Activated naive CD4-positive, alpha-beta T cell treated with anti-CD3 and anti-CD28 coated beads, Interleukin-2, amount 10 ng/mL, durations not matched to agents 7 days and 5 days (primary cell): ENCODE measurements at regions not wholly inside any gene's neighbourhood (a gene's known extent, or its start where the extent isn't known, plus 50 kb on each side); places are given as distances from the start of the nearest gene placed in this dataset.

Source experiments
- CTCF ChIA-PET: fragments of 350-600 bp; sonication (Branson Sonifier 250); formaldehyde crosslinking; loops from one replicate; lab custom pipeline; 2021; ENCODE audit warnings: antibody characterized with exemption; lab: Charles Lee
- DNase-seq: peaks from one replicate; pipeline ENCODE4 v3.0.0-alpha.2; 2020
- H3K27ac Mint-ChIP-seq: one replicate; pipeline ENCODE4 v1.8.0; 2021; ENCODE audit warnings: mild to moderate bottlenecking, moderate library complexity, mixed read lengths
- H3K27me3 Mint-ChIP-seq: one replicate; pipeline ENCODE4 v1.8.0; 2021; ENCODE audit warnings: mild to moderate bottlenecking, mixed read lengths
- H3K36me3 Mint-ChIP-seq: one replicate; pipeline ENCODE4 v1.8.0; 2021; ENCODE audit warnings: mixed read lengths
- H3K4me1 Mint-ChIP-seq: one replicate; pipeline ENCODE4 v1.8.0; 2021; ENCODE audit warnings: mixed read lengths
- H3K4me3 Mint-ChIP-seq: one replicate; pipeline ENCODE4 v1.8.0; 2021; ENCODE audit warnings: mild to moderate bottlenecking, moderate library complexity, mixed read lengths
- H3K9me3 Mint-ChIP-seq: one replicate; pipeline ENCODE4 v1.8.0; 2021; ENCODE audit warnings: mixed read lengths

DNA sequence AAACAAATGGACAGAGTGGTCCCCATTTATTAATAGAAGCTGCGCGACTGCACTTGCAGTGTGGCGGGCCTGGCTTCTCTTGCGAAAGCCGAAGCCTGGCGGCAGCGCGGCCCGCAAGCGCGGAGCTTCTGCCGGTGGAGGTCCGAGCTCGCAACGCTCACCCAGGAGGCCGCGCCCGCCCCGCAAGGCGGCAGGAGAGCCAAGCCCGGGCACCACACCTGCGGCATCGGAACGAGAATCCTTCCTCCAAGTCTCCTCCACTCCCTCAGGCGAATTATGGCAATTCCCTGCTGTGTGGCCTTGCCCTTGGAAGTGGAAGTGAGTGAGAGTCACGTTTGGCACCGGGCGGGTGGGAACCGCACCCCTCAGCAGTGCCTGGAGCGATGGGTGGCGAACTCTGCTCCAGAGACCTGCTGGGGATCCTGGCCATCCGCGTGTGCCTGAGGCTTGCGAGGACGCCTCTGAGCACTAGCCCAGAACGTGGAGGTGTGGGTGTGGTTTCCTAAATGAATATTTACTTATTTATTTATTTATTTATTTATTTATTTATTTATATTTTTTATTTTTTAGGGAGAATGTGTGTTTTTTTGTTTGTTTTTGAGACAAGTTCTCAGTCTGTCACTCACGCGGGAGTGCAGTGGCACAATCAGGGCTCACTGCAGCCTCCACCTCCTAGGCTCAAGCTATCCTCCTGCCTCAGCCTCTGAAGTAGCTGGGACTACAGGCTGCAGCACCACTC, 133.7 kb upstream of the UBE2E1 start:
- Mint-ChIP-seq H3K4me1 (no peaks in the 10 kb centered on the region), H3K36me3 (no peaks in the 10 kb centered on the region), H3K9me3 (no peaks in the 10 kb centered on the region), H3K27ac (no peak overlapping the region), H3K4me3 (no peak overlapping the region), H3K27me3 (peaks cover 35% of the 10 kb centered on the region)
- CTCF ChIA-PET: no interaction called here
- DNase-seq: no peak

DNA sequence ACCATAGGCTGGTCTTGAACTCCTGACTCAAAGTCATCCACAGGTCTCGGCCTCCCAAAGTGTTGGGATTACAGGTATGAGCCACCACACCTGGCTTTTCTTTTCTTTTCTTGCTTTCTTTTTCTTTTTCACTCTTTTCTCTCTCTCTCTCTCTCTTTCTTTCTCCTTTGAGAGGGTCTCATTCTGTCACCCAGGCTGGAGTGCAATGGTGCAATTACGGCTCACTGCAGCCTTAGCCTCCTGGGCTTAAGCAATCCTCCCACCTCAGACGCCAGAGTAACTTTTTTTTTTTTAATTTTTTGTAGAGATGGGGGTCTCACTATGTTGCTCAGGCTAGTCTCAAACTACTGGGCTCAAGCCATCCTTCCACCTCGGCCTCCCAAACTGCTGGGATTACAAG, 133.1 kb upstream of the UBE2E1 start:
- CTCF ChIA-PET: no interaction called here
- Mint-ChIP-seq H3K27ac (no peak overlapping the region), H3K9me3 (no peaks in the 10 kb centered on the region), H3K4me3 (no peak overlapping the region), H3K27me3 (peaks cover 35% of the 10 kb centered on the region), H3K36me3 (no peaks in the 10 kb centered on the region), H3K4me1 (no peaks in the 10 kb centered on the region)
- DNase-seq: no peak

DNA sequence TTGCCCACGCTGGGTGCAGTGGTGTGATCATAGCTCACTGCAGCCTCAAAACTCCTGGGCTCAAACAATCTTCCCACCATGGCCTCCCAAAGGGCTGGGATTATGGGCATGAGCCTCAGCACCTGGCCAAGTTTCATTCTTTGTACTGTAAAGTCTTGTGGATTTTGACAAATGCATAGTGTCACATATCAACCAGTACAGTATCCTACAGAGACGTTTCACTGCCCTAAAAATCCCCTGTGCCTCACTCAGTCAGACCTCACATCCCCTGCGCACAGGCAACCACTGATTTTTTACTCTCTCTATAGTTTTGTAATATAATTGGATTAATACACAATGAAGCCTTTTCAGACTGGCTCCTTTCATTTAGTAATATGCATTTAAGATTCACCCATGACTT, 130.7 kb upstream of the UBE2E1 start:
- H3K36me3 Mint-ChIP-seq: no peaks in the 10 kb centered on the region
- DNase-seq: no peak
- no peaks in the 10 kb centered on the region for H3K4me1 Mint-ChIP-seq
- no peak overlapping the region for H3K4me3 Mint-ChIP-seq
- no peak overlapping the region for H3K27ac Mint-ChIP-seq
- CTCF ChIA-PET: interaction anchor here (0.6 kb wide), 1 partner anchor 543 kb away, joined by 3 read pairs; no protein-coding TSS in a partner anchor
- no peaks in the 10 kb centered on the region for H3K9me3 Mint-ChIP-seq
- peaks cover 33% of the 10 kb centered on the region for H3K27me3 Mint-ChIP-seq

DNA sequence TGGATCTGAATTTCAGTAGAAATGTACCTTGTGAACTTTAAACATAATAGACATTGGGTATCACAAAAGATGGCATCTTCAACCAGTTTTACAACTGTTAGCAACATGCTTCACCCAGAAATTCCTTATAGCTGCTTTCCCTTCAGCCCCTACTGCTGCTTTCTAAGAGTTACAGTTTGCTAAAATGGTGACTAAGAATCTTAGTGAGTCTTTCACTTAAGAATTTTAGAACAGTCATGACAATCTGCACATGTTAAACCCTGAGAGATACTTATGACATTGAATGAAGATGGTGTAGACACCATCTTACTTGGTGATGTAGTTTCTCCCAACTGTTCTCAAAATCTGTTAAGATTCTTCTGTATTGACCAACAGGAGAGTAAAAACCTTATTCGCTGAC, 129.7 kb upstream of the UBE2E1 start:
- H3K4me1 Mint-ChIP-seq: no peaks in the 10 kb centered on the region
- H3K36me3 Mint-ChIP-seq: no peaks in the 10 kb centered on the region
- DNase-seq: no peak
- no peak overlapping the region for H3K27ac Mint-ChIP-seq
- peaks cover 3% of the 10 kb centered on the region for H3K9me3 Mint-ChIP-seq
- H3K4me3 Mint-ChIP-seq: no peak overlapping the region
- H3K27me3 Mint-ChIP-seq: peaks cover 25% of the 10 kb centered on the region
- CTCF ChIA-PET: no interaction called here

DNA sequence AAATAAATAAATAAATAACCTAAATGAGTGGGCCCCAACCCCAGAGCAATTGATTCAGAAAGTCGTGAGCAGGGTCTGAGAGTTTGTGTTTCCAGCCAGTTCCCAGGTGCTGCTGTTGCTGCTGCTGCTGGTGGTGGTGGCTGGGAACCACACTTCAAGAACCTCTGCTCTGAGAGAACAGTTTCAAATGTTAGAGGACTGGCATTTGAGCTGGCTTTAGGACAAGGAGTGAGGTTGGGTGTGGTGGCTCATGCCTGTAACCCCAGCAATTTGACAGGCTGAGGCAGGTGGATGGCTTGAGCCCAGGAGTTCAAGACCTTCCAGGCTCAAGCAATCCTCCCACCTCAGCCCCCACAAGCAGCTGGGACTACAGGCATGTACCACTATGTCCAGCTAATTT, 123.1 kb upstream of the UBE2E1 start:
- Mint-ChIP-seq H3K27me3 (no peaks in the 10 kb centered on the region), H3K4me3 (no peak overlapping the region), H3K27ac (no peak overlapping the region), H3K36me3 (no peaks in the 10 kb centered on the region), H3K9me3 (peaks cover 3% of the 10 kb centered on the region), H3K4me1 (no peaks in the 10 kb centered on the region)
- DNase-seq: no peak
- CTCF ChIA-PET: no interaction called here

DNA sequence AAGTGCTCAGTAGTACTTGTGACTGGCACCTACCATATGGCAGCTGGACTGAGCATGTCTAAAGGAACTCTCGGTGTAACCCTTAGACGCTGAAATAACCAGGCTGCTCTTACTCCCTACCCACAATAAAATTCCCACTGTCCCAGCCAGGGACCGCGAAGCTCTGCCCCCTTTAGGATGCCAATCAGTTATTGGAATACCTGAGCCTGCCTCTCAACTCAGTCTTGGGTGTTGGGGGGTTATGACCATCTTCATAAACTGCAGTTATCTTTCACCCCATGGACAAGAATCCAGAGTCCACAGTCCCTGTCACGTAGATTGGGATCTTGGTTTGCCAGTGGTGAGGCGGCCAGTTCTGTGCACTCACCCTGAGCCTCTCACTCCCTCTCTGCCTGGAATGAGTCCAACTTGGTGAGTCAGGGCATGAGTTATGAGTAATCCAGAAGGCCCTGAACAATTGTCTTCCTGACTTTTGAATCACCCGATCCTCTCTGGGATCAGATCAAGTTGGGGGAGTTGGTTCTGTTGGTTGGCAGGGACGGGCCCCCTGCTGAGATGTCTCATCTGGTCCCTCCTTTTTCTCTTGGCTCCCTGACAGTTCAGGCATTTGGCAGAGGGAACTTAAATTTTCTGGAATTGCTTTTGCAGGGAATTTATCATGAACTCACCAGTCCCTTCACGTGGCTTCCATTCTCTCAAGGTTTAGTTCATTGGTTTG, 120.1 kb upstream of the UBE2E1 start:
- DNase-seq: no peak

DNA sequence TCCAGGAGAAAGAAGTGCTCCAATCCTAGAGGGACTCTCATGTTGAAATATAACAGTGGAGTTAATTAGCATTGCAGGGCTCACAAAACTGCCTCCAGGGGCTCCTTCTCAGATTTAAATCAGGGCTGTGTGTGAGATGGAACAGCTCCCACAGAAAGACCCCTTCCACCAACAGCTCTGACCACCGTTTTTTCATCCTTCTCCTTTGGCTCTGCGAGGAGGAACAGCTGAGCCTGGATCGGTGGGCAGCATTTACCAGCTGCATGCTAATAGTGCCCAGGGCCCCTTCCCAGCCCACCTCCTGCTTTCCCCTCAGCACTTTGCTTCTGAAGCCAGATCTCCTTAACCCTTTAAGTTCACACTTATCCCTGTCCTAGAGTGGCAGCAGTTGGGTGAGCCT, 119.2 kb upstream of the UBE2E1 start:
- H3K36me3 Mint-ChIP-seq: no peaks in the 10 kb centered on the region
- no peak overlapping the region for H3K27ac Mint-ChIP-seq
- peaks cover 9% of the 10 kb centered on the region for H3K9me3 Mint-ChIP-seq
- no peak overlapping the region for H3K4me3 Mint-ChIP-seq
- H3K27me3 Mint-ChIP-seq: no peaks in the 10 kb centered on the region
- CTCF ChIA-PET: no interaction called here
- H3K4me1 Mint-ChIP-seq: peaks cover 6% of the 10 kb centered on the region
- no peak for DNase-seq

More for the DNA sequence above, 120.1 kb upstream of the UBE2E1 start:
- Mint-ChIP-seq H3K27me3 (no peaks in the 10 kb centered on the region), H3K27ac (no peak overlapping the region), H3K4me3 (no peak overlapping the region), H3K9me3 (peaks cover 6% of the 10 kb centered on the region), H3K4me1 (no peaks in the 10 kb centered on the region), H3K36me3 (no peaks in the 10 kb centered on the region)
- CTCF ChIA-PET: no interaction called here

DNA sequence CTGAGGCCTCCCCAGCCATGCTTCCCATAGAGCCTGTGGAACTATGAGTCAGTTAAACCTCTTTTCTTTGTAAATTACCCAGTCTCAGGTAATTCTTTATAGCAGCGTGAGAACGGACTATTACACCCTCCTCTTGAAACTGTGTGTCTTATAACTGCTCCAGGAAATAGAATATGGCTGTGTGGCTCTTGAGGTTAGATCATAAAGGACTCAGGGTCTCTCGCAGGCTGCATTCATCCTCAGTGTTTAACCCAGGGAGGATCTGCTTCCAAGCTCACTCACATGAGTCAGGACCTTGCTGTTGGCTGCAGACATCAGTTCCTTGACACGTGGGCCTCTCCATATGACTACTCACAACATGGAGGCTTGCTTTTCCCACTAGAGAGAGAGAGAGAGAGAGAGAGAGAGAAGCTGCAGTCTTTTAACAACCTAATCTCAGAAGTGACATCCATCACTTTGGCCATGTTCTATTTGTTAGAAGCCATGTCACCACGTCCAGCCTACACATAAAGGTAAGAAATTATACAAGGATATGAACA, 114.3 kb upstream of the UBE2E1 start:
- Mint-ChIP-seq H3K27me3 (no peaks in the 10 kb centered on the region), H3K27ac (no peak overlapping the region), H3K36me3 (no peaks in the 10 kb centered on the region), H3K9me3 (peaks cover 9% of the 10 kb centered on the region), H3K4me1 (peaks cover 7% of the 10 kb centered on the region), H3K4me3 (no peak overlapping the region)
- CTCF ChIA-PET: interaction anchor here (0.7 kb wide), 1 partner anchor 136 kb away, joined by 3 read pairs; no protein-coding TSS in a partner anchor
- DNase-seq: no peak

DNA sequence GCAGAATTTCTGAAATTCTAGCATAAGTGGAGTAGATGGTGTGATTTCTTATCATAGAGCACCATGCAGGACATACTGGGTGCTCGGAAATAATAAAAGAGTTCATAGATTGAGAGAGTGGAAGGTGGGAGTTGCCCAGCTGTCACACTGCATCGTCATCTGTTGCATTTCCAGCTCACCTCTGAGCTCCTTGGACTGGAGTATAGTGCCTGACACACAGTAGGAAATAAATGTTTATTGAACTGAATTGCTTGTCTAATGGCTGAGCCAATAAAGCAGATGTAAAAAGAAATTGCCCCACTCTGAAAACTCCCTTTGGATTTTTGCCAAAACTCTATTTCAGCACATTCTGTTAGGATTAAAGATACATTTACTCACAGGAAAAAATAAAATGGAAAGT, 108.9 kb upstream of the UBE2E1 start:
- no peaks in the 10 kb centered on the region for H3K9me3 Mint-ChIP-seq
- H3K4me3 Mint-ChIP-seq: no peak overlapping the region
- H3K36me3 Mint-ChIP-seq: no peaks in the 10 kb centered on the region
- no peaks in the 10 kb centered on the region for H3K4me1 Mint-ChIP-seq
- no peak for DNase-seq
- no peaks in the 10 kb centered on the region for H3K27me3 Mint-ChIP-seq
- CTCF ChIA-PET: no interaction called here
- no peak overlapping the region for H3K27ac Mint-ChIP-seq

DNA sequence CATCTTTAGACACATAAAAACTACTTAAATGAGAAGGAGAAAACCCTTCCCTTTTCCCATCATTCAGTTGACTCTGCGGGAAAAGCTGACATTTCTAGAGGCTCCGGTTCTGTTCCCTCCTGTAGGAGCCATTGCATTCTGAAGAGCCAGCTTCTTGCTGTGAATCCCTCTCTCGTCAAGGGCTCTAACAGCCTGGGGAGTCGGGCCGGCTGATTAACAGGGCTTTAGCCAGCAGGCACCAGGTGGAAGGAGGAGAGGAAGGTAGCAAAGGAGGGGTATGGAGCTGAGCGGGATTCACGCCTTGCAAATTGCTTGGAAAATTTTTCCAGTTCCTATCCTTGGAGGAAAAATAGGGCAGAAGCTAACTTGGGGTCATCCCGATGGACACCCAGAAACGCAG, 108.3 kb upstream of the UBE2E1 start:
- Mint-ChIP-seq H3K27ac (no peak overlapping the region), H3K36me3 (no peaks in the 10 kb centered on the region), H3K4me1 (no peaks in the 10 kb centered on the region), H3K27me3 (no peaks in the 10 kb centered on the region), H3K4me3 (no peak overlapping the region), H3K9me3 (no peaks in the 10 kb centered on the region)
- no peak for DNase-seq
- CTCF ChIA-PET: no interaction called here

DNA sequence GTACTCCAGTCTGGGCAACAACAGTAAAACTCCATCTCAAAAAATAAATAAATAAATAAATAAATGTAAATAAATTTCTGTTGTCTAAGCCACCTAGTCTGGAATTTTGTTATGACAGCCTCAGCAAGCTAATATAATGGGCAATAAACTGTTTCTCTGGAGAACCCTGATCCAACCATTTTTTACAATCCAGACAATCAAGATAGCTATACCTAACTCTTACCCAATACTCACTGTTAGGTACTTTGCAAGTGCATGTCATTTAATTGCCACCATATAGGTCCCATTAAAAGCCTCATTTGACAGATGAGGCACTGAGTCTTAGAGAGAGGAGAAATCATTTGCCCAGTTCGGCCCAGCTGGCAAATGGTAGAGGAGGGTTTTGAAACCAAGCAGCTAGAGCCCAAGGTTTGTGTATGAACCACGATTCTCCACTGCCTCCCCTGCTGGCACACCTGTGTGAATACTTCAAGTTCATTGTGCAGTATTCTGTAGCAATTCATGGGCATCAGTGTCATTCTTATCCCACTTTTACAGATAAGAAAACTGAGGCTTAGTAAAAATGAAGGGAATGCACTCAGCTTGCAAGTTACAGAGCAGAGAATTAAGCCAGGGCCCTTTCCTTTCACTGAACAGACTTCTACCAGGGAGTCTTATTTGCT, 107.0 kb upstream of the UBE2E1 start:
- H3K4me1 Mint-ChIP-seq: no peaks in the 10 kb centered on the region
- CTCF ChIA-PET: no interaction called here
- H3K27ac Mint-ChIP-seq: no peak overlapping the region
- no peak overlapping the region for H3K4me3 Mint-ChIP-seq
- H3K36me3 Mint-ChIP-seq: no peaks in the 10 kb centered on the region
- DNase-seq: no peak
- H3K27me3 Mint-ChIP-seq: no peaks in the 10 kb centered on the region
- no peaks in the 10 kb centered on the region for H3K9me3 Mint-ChIP-seq

DNA sequence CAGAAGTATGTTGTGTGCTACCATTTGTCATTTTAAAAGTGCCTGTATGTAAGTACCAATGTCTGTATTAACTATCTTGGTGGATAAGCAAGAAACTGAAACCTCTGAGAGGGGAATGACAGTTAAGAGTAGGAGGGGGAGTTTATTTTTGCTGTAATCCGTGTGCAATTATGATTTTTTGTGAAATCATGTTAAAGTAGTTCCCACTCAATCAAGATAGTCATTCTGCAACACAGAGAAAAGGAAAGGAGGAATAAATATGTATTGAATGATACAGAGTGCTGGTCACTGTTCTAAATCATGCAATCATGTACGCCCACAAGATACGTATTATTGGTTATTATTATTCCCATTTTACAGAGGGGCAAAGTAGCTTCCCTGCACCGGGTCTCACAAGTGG, 105.1 kb upstream of the UBE2E1 start:
- Mint-ChIP-seq H3K27me3 (no peaks in the 10 kb centered on the region), H3K4me1 (no peaks in the 10 kb centered on the region), H3K4me3 (no peak overlapping the region), H3K9me3 (no peaks in the 10 kb centered on the region), H3K36me3 (no peaks in the 10 kb centered on the region), H3K27ac (no peak overlapping the region)
- CTCF ChIA-PET: no interaction called here
- no peak for DNase-seq

DNA sequence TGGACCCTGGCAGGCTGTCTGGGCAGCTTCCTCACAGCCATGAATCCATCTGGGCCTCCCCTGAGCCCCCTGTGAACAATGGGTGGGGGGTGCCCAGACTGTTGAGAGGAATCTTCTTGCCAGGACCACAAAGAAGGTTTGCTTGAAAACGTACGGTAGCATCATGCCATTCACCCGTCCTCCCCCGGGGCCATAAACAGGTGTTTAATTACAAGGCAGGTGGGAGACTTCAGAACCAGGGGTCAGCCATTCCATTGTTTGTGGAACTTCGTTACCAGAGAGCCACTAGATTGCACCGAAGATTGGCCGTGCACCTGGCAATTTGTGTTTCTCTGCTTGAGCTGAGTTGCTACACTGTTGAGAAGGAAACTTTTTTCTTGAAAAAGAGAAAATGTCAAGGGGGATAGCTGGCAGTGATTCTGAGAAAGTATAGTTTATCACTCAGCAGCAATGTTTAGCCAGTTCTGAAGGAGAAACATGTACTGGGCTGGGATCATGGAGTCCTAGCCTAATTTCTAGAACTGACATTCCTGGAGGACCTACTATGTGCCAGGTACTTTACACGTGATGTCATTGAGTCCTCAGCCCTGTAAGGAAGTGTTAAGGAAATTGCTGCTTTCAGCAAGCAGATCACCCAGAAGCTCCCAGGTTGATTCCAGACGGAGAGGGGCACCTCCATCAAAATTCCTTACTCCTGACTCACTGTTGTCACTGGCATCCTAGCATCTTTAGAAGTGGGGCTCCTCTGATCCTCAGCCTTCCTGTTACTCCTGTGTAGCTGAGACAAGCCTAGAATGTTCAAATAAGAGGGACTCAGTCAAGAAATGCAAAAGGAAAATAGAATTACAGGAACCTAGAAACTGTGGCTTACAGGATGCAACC, 103.8 kb upstream of the UBE2E1 start:
- Mint-ChIP-seq H3K27me3 (no peaks in the 10 kb centered on the region), H3K4me1 (no peaks in the 10 kb centered on the region), H3K36me3 (no peaks in the 10 kb centered on the region), H3K9me3 (no peaks in the 10 kb centered on the region), H3K4me3 (no peak overlapping the region), H3K27ac (no peak overlapping the region)
- DNase-seq: no peak
- CTCF ChIA-PET: no interaction called here

DNA sequence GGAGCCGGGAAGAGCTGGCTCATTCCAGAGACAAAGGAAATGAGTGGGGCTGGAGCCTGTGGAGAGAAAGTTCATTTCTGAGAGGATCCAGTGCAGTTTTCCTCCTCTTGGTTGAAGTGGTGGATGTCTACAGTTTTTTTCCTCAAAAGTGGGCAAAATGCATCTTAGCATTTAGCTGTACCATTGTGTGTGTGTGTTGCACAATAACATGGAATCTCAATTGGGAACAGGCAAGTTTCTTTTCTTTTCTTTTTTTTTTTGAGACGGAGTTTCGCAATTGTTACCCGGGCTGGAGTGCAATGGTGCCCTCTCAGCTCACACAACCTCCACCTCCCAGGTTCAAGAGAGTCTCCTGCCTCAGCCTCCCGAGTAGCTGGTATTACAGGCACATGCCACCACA, 101.5 kb upstream of the UBE2E1 start:
- CTCF ChIA-PET: no interaction called here
- no peak overlapping the region for H3K27ac Mint-ChIP-seq
- no peak for DNase-seq

More for the DNA sequence above, 101.5 kb upstream of the UBE2E1 start:
- H3K4me1 Mint-ChIP-seq: no peaks in the 10 kb centered on the region
- H3K36me3 Mint-ChIP-seq: no peaks in the 10 kb centered on the region
- H3K4me3 Mint-ChIP-seq: no peak overlapping the region
- no peaks in the 10 kb centered on the region for H3K27me3 Mint-ChIP-seq
- H3K9me3 Mint-ChIP-seq: no peaks in the 10 kb centered on the region
